IPS DF 19.7 (cell line): ENCODE measurements at regions not wholly inside any gene's neighbourhood (a gene's known extent, or its start where the extent isn't known, plus 50 kb on each side); places are given as distances from the start of the nearest gene placed in this dataset.

Experiments used
- DNase-seq: peaks from one replicate; pipeline ENCODE4 v3.0.0-alpha.2; 2013; ENCODE audit warnings: low read depth, low spot score

GRCh38 chr13:37409756-37410155 is 188.8 kb downstream of the POSTN start:
- DNase-seq = no peak

- DNase-seq = no peak
These were observed 191.4 kb downstream of the POSTN start for GRCh38 chr13:37407156-37407555.

GRCh38 chr13:37406031-37406430 is 192.5 kb downstream of the POSTN start:
- no peak for DNase-seq

GRCh38 chr13:37403776-37404527 is 194.6 kb downstream of the POSTN start:
- DNase-seq = no peak

GRCh38 chr13:37401721-37402120 is 196.8 kb downstream of the POSTN start:
- DNase-seq = no peak

GRCh38 chr13:37397535-37397934 is 201.0 kb downstream of the POSTN start:
- DNase-seq = no peak

- DNase-seq = no peak
These were observed 203.0 kb downstream of the POSTN start for GRCh38 chr13:37395544-37395943.

GRCh38 chr13:37392389-37392788 is 206.2 kb downstream of the POSTN start:
- no peak for DNase-seq

GRCh38 chr13:37390735-37391134 is 207.8 kb downstream of the POSTN start:
- no peak for DNase-seq

GRCh38 chr13:37385956-37386670 is 212.5 kb downstream of the POSTN start:
- no peak for DNase-seq

GRCh38 chr13:37385248-37385647 is 213.3 kb downstream of the POSTN start:
- peak; percentile 28 for DNase-seq

GRCh38 chr13:37383856-37384370 is 214.7 kb downstream of the POSTN start:
- DNase-seq = no peak

- no peak for DNase-seq
These were observed 215.5 kb downstream of the POSTN start for GRCh38 chr13:37383046-37383445.

- no peak for DNase-seq
These were observed 216.4 kb downstream of the POSTN start for GRCh38 chr13:37382146-37382545.

- DNase-seq = no peak
These were observed 217.1 kb downstream of the POSTN start for GRCh38 chr13:37381502-37381901.

GRCh38 chr13:37379841-37380240 is 218.7 kb downstream of the POSTN start:
- DNase-seq = no peak

GRCh38 chr13:37375724-37376123 is 222.8 kb downstream of the POSTN start:
- no peak for DNase-seq

- DNase-seq = no peak
These were observed 223.5 kb downstream of the POSTN start for GRCh38 chr13:37375071-37375470.

- DNase-seq = no peak
These were observed 229.0 kb downstream of the POSTN start for GRCh38 chr13:37369616-37370015.

- DNase-seq = no peak
These were observed 230.1 kb downstream of the POSTN start for GRCh38 chr13:37368501-37368900.

GRCh38 chr13:37366044-37366770 is 232.4 kb downstream of the POSTN start:
- no peak for DNase-seq

- DNase-seq = no peak
These were observed 233.1 kb downstream of the POSTN start for GRCh38 chr13:37365496-37365895.
